Astrocyte (in vitro differentiated cells and primary cell): ENCODE measurements at regions not wholly inside any gene's neighbourhood (a gene's known extent, or its start where the extent isn't known, plus 50 kb on each side); places are given as distances from the start of the nearest gene placed in this dataset.

Experiments used
- EZH2 ChIP-seq: IDR thresholded peaks from 2 replicates; pipeline ENCODE4 v1.6.1; 2012; ENCODE audit warnings: mild to moderate bottlenecking, low read length, inconsistent platforms; ENCODE audit not compliant: insufficient read depth
- TF ChIP-seq, protein P1 (sequence below): IDR thresholded peaks from 2 replicates; pipeline ENCODE4 v1.5.1; 2011; ENCODE audit warnings: low read depth, mild to moderate bottlenecking, inconsistent platforms, low read length, moderate library complexity; ENCODE audit not compliant: insufficient read depth

DNA sequence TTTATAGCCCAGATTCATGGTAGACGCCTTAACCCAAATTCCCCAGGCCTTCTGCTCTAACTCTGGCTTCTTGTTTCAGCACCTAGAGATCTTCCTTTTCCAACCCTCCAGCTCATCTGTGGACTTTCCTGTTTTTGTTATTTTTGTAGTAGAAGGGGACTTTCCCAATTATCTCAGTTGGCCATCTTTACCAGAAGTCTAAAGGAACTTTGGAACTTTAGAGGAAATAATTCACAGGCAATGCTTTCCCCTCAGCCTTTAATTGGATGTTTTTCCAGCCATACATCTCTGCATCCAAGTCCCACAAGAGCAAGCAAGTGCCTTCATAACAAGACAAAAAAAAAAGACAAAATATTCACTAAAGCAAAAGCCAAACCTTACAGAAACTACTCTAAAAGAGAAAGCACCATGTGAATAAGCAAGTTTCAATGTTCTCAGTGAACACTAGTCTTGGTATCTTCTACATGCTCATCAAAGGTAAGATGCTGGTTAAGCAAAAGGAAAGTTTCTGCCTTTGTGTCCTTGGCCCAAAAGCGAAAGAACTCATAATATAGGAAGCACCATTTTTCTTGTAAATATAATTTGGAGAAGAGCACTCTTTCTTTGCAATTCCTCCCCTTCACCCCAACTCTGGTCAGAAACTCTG lies 377.3 kb downstream of the SETD4 start:
- TF ChIP-seq, protein P1, sequence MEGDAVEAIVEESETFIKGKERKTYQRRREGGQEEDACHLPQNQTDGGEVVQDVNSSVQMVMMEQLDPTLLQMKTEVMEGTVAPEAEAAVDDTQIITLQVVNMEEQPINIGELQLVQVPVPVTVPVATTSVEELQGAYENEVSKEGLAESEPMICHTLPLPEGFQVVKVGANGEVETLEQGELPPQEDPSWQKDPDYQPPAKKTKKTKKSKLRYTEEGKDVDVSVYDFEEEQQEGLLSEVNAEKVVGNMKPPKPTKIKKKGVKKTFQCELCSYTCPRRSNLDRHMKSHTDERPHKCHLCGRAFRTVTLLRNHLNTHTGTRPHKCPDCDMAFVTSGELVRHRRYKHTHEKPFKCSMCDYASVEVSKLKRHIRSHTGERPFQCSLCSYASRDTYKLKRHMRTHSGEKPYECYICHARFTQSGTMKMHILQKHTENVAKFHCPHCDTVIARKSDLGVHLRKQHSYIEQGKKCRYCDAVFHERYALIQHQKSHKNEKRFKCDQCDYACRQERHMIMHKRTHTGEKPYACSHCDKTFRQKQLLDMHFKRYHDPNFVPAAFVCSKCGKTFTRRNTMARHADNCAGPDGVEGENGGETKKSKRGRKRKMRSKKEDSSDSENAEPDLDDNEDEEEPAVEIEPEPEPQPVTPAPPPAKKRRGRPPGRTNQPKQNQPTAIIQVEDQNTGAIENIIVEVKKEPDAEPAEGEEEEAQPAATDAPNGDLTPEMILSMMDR, result no peak
- TF ChIP-seq EZH2, result no peak
